Activated naive CD8-positive, alpha-beta T cell treated with anti-CD3 and anti-CD28 coated beads, Interleukin-2, amount 10 ng/mL, durations not matched to agents 7 days and 5 days (primary cell): ENCODE measurements at regions not wholly inside any gene's neighbourhood (a gene's known extent, or its start where the extent isn't known, plus 50 kb on each side); places are given as distances from the start of the nearest gene placed in this dataset.
A peak's percentile ranks its signal among the peaks of the same experiment; 100 is the strongest.
"Not testable (repeated sequence)": the region's sequence is repeated elsewhere in the genome, so short reads cannot be mapped to it uniquely, and the experiment has no call there.

Experiments used
- ATAC-seq: fragments of 150-1000 bp; cut with Tn5 transposase; one replicate; pipeline ENCODE4 v1.10.0; 2021; ENCODE audit warnings: low read depth, moderate library complexity
- POLR2A ChIA-PET: fragments of 350-600 bp; sonication (Branson Sonifier 250); formaldehyde crosslinking; loops from one replicate; lab custom pipeline; 2021; ENCODE audit warnings: antibody characterized with exemption; lab: Charles Lee
- DNase-seq: peaks from one replicate; pipeline ENCODE4 v3.0.0; 2021
- H3K27ac Mint-ChIP-seq: one replicate; pipeline ENCODE4 v1.8.0; 2022; ENCODE audit warnings: mild to moderate bottlenecking, mixed read lengths
- H3K27me3 Mint-ChIP-seq: one replicate; pipeline ENCODE4 v1.8.0; 2022; ENCODE audit warnings: mild to moderate bottlenecking, moderate library complexity, mixed read lengths
- H3K36me3 Mint-ChIP-seq: one replicate; pipeline ENCODE4 v1.8.0; 2021; ENCODE audit warnings: mild to moderate bottlenecking, mixed read lengths
- H3K4me1 Mint-ChIP-seq: one replicate; pipeline ENCODE4 v1.8.0; 2021; ENCODE audit warnings: mixed read lengths
- H3K4me3 Mint-ChIP-seq: one replicate; pipeline ENCODE4 v1.8.0; 2022; ENCODE audit warnings: mild to moderate bottlenecking, moderate library complexity, mixed read lengths
- H3K9me3 Mint-ChIP-seq: one replicate; pipeline ENCODE4 v1.8.0; 2021; ENCODE audit warnings: mixed read lengths

DNA sequence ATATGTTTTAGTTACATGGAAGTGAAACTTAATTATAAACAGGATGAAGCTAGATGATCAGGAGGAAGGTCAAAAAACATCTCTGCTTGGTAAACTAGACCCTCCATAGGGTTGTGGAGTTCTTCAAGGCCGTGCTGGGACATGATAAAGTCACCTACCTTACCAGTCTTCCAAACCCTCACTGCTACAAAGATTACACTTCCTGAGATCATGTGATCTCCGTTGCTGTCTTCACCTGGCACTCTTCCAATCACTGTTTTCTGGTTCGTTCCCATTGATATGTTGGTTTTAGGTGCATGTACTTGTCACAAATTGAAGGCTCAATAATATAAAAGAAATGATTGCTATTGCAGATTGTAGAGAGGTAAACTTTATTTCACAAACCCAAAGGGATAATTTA is 161.5 kb upstream of the MAN1A1 start:
- Mint-ChIP-seq H3K36me3 (no peaks in the 10 kb centered on the region), H3K9me3 (peaks cover 2% of the 10 kb centered on the region)

DNA sequence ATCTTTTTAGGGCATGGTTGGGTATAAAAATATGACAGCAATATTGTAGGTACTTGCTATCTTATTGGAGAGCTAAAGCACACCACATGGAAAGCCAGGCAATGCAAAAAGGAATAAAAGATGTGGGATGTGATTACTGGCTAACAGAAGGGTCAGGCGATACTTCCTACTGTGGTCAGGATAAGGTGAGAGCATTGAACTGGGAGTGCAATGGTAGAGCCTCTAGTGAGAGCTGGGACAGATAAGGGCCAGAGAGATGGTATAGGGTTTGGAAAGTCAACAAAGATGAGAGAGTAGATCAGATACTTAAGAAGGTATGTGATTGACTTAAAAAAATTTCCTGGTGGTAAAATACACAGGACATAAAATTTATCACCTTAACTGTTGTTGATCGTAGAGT is 160.7 kb upstream of the MAN1A1 start:
- no peak for ATAC-seq
- Mint-ChIP-seq H3K36me3 (no peaks in the 10 kb centered on the region), H3K27ac (no peak overlapping the region)

More for the DNA sequence above, 161.5 kb upstream of the MAN1A1 start:
- no peak for DNase-seq
- no peak overlapping the region for H3K27ac Mint-ChIP-seq
- POLR2A ChIA-PET: no interaction called here
- ATAC-seq: no peak
- no peaks in the 10 kb centered on the region for H3K4me1 Mint-ChIP-seq
- H3K27me3 Mint-ChIP-seq: peaks cover 2% of the 10 kb centered on the region
- H3K4me3 Mint-ChIP-seq: no peak overlapping the region

GRCh38 chr6:119506631-119507174 is 157.1 kb upstream of the MAN1A1 start:
- H3K4me1 Mint-ChIP-seq: peaks cover 7% of the 10 kb centered on the region
- H3K36me3 Mint-ChIP-seq: no peaks in the 10 kb centered on the region
- POLR2A ChIA-PET: no interaction called here
- no peak overlapping the region for H3K27ac Mint-ChIP-seq
- no peak overlapping the region for H3K4me3 Mint-ChIP-seq
- H3K9me3 Mint-ChIP-seq: peaks cover 5% of the 10 kb centered on the region
- H3K27me3 Mint-ChIP-seq: peaks cover 2% of the 10 kb centered on the region
- no peak for DNase-seq
- no peak for ATAC-seq

More for the DNA sequence above, 160.7 kb upstream of the MAN1A1 start:
- Mint-ChIP-seq H3K4me3 (no peak overlapping the region), H3K27me3 (peaks cover 2% of the 10 kb centered on the region), H3K9me3 (peaks cover 2% of the 10 kb centered on the region), H3K4me1 (no peaks in the 10 kb centered on the region)
- DNase-seq: no peak
- POLR2A ChIA-PET: no interaction called here

DNA sequence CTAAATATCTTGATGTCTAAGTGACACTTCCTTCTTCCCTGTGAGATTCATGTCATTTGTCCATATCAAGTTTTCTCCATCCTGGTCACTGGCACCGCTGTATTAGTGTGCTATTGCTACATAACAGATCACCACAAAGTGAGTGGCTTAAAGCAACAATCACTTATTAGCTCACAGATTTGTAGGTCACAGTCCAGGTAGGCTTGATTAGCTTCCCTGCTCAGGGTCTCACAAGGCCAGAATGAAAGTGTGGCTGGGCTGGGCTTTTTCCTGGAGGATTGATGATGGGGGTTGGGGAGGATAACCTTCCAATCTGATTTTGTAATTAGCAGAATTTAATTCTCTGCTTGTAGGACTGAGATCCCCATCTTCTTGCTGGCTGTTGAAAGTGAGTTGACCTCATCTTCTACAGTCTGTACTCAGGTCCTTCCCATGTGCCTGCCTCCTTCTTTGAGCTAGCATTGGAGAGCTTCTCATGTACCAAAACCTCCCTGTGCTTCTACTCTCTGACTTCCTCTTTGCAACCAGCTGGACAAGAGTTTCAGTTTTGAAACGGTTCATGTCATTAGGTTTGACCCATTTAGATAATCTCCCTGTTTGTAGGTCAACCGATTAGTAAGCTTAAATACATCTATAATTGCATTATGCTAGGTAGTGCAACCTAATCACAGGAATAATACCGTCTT is 152.4 kb upstream of the MAN1A1 start:
- POLR2A ChIA-PET: no interaction called here
- DNase-seq (no peak), ATAC-seq (no peak)
- no peak overlapping the region for H3K4me3 Mint-ChIP-seq
- H3K27me3 Mint-ChIP-seq: no peaks in the 10 kb centered on the region
- H3K9me3 Mint-ChIP-seq: peaks cover 3% of the 10 kb centered on the region
- H3K4me1 Mint-ChIP-seq: peaks cover 7% of the 10 kb centered on the region
- no peak overlapping the region for H3K27ac Mint-ChIP-seq
- no peaks in the 10 kb centered on the region for H3K36me3 Mint-ChIP-seq

DNA sequence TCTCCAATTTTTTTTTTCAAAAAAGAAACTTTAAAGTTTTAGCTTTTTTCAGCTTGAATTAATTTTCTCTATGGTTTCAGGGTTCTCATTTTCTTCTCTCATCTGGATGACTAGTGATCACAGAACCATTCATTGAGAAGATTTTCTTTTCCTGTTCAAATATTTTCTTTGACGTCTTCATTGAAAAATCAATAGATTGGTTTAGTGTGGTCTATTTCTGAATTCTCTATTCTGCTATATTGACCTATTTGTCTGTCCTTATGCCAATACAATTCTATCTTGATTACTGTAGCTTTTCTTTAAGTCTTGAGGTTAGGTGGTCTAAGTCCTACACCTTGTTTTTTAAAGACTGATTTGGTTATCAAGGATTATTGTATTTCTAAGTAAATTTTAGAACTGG is 150.2 kb upstream of the MAN1A1 start:
- peaks cover 7% of the 10 kb centered on the region for H3K4me1 Mint-ChIP-seq
- POLR2A ChIA-PET: no interaction called here
- peaks cover 7% of the 10 kb centered on the region for H3K27me3 Mint-ChIP-seq
- no peak overlapping the region for H3K4me3 Mint-ChIP-seq
- no peak for ATAC-seq
- no peak overlapping the region for H3K27ac Mint-ChIP-seq
- peaks cover 6% of the 10 kb centered on the region for H3K9me3 Mint-ChIP-seq
- DNase-seq: no peak
- no peaks in the 10 kb centered on the region for H3K36me3 Mint-ChIP-seq

DNA sequence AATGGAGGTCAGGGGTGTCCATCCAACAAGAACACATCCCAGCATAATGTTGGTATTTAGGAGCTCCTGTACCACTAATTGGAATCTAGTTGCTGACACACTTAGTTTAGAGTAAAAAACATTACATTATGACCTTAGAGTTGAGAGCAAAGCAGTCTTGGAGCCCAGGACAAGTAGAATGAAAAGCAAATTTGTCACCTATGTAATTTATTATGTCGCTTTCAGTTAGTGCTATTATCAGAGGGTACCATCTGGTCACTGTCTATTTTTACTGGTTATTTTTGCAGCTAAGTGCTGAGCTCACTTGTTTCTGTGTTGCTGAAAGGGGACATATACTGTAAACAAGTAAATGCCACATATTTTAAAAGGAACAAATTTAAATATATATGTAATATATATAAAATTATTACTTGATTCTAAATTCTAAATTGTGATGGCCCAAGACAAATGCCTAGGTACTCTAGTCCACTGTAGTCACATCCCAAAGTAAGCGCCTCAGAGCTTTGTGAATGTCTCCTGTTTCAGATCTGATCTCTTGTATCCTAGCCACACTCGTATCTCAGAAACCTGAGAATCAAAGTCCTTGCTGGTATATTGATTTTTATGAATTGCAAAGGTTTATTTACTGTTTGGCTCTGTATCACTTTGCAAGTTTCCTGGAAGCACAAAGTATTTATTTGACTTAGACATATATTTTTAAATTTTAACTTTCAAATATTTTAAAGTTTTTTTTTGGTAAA is 148.6 kb upstream of the MAN1A1 start:
- DNase-seq: no peak
- ATAC-seq: no peak
- Mint-ChIP-seq H3K4me3 (no peak overlapping the region), H3K36me3 (no peaks in the 10 kb centered on the region), H3K9me3 (peaks cover 6% of the 10 kb centered on the region), H3K27ac (no peak overlapping the region), H3K27me3 (peaks cover 7% of the 10 kb centered on the region), H3K4me1 (peaks cover 10% of the 10 kb centered on the region)
- POLR2A ChIA-PET: no interaction called here

GRCh38 chr6:119495230-119495683 is 145.7 kb upstream of the MAN1A1 start:
- Mint-ChIP-seq H3K36me3 (peaks cover 22% of the 10 kb centered on the region), H3K4me3 (no peak overlapping the region), H3K27me3 (peaks cover 10% of the 10 kb centered on the region), H3K9me3 (peaks cover 14% of the 10 kb centered on the region), H3K4me1 (peaks cover 10% of the 10 kb centered on the region), H3K27ac (no peak overlapping the region)
- POLR2A ChIA-PET: no interaction called here
- no peak for DNase-seq
- ATAC-seq: no peak

- Mint-ChIP-seq H3K4me1 (peaks cover 20% of the 10 kb centered on the region), H3K27me3 (peaks cover 10% of the 10 kb centered on the region), H3K9me3 (peaks cover 15% of the 10 kb centered on the region), H3K4me3 (no peak overlapping the region), H3K36me3 (peaks cover 30% of the 10 kb centered on the region), H3K27ac (no peak overlapping the region)
- POLR2A ChIA-PET: no interaction called here
- DNase-seq (no peak), ATAC-seq (no peak)
Measured at GRCh38 chr6:119493980-119494379, 144.4 kb upstream of the MAN1A1 start.

GRCh38 chr6:119491112-119491511 is 141.6 kb upstream of the MAN1A1 start:
- H3K4me3 Mint-ChIP-seq, POLR2A ChIA-PET, H3K27me3 Mint-ChIP-seq, DNase-seq, ATAC-seq: not testable (repeated sequence)
- Mint-ChIP-seq H3K27ac (peak overlapping the region; percentile 91), H3K36me3 (peaks cover 42% of the 10 kb centered on the region), H3K9me3 (peaks cover 19% of the 10 kb centered on the region), H3K4me1 (peaks cover 21% of the 10 kb centered on the region)

- ATAC-seq, H3K27me3 Mint-ChIP-seq, POLR2A ChIA-PET, DNase-seq: not testable (repeated sequence)
- H3K36me3 Mint-ChIP-seq: peaks cover 46% of the 10 kb centered on the region
- peak overlapping the region; percentile 91 for H3K27ac Mint-ChIP-seq
- peaks cover 16% of the 10 kb centered on the region for H3K9me3 Mint-ChIP-seq
- peak overlapping the region; percentile 74 for H3K4me3 Mint-ChIP-seq
- peaks cover 21% of the 10 kb centered on the region for H3K4me1 Mint-ChIP-seq
Measured at GRCh38 chr6:119490050-119490449, 140.5 kb upstream of the MAN1A1 start.

DNA sequence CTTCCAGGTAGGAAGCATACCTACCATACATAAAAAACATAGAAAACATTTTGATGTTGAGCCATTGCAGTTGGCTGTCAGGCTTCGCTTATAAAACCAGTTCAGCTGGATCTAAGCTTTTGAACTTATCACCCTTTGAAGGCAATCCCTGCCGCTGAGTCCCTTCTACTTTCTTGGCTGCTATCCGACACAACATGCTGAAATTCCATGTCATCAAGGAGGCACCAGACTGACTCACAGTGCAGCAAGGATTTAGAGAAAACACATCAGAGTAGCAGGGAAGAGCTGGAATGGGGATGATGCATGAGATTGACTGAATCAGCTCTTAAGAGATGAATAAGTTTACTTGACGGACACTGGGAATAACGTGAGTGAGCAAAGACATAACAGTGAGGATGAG is 135.0 kb upstream of the MAN1A1 start:
- peaks cover 7% of the 10 kb centered on the region for H3K4me1 Mint-ChIP-seq
- no peak for ATAC-seq
- POLR2A ChIA-PET: no interaction called here
- H3K36me3 Mint-ChIP-seq: peaks cover 25% of the 10 kb centered on the region
- H3K9me3 Mint-ChIP-seq: peaks cover 4% of the 10 kb centered on the region
- H3K27ac Mint-ChIP-seq: no peak overlapping the region
- H3K27me3 Mint-ChIP-seq: peaks cover 3% of the 10 kb centered on the region
- no peak for DNase-seq
- no peak overlapping the region for H3K4me3 Mint-ChIP-seq

- Mint-ChIP-seq H3K9me3 (peaks cover 4% of the 10 kb centered on the region), H3K4me3 (no peak overlapping the region), H3K36me3 (peaks cover 19% of the 10 kb centered on the region), H3K27me3 (peaks cover 3% of the 10 kb centered on the region), H3K4me1 (peaks cover 1% of the 10 kb centered on the region), H3K27ac (no peak overlapping the region)
- ATAC-seq (no peak), DNase-seq (no peak)
- POLR2A ChIA-PET: no interaction called here
Measured at GRCh38 chr6:119483908-119484307, 134.3 kb upstream of the MAN1A1 start.

DNA sequence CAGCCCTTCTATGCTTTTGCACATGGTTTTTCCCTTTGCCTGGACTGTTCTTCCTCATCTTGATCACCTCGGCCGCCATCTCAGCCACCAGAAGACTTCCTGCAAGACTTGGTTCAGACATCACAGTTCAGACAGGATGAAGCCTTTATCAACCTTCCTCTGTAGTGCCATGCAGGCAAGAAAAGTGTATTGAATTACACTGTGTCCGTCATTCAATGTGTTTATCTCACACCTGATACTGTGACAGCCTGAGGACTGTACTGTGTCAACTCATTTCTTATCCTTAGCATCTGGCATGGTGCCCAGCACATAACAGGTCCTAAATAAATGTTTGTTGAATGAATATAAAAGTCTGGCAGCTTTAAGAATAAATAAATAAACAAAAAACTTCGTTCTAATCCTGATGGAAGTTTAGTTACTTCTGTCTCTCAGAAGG is 133.3 kb upstream of the MAN1A1 start:
- H3K9me3 Mint-ChIP-seq: peaks cover 3% of the 10 kb centered on the region
- no peak overlapping the region for H3K4me3 Mint-ChIP-seq
- DNase-seq: no peak
- POLR2A ChIA-PET: no interaction called here
- H3K27me3 Mint-ChIP-seq: peaks cover 6% of the 10 kb centered on the region
- H3K27ac Mint-ChIP-seq: no peak overlapping the region
- H3K36me3 Mint-ChIP-seq: peaks cover 12% of the 10 kb centered on the region
- no peaks in the 10 kb centered on the region for H3K4me1 Mint-ChIP-seq
- no peak for ATAC-seq

DNA sequence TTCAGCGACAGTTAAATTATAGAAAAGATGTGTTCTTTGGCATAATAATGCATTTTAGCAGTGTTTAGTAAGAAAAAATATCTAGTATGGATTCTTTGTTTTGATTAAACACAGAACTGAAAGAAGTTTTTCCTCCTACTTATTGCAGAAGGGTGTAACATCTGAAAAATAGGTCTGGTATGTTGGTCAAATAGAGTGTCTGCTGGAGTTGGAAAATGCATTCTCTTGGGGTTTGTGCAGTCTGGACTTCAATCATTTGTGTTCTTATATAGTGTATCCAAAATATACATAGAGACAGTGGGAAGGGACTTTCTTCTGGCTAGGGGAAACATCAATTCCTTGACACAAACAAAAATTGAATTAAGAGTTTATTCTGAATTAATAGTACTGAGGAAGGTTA is 132.4 kb upstream of the MAN1A1 start:
- POLR2A ChIA-PET: no interaction called here
- no peak for DNase-seq
- H3K9me3 Mint-ChIP-seq: no peaks in the 10 kb centered on the region
- no peak overlapping the region for H3K27ac Mint-ChIP-seq
- ATAC-seq: no peak
- no peak overlapping the region for H3K4me3 Mint-ChIP-seq
- H3K36me3 Mint-ChIP-seq: peaks cover 8% of the 10 kb centered on the region
- H3K4me1 Mint-ChIP-seq: no peaks in the 10 kb centered on the region
- H3K27me3 Mint-ChIP-seq: peaks cover 9% of the 10 kb centered on the region
